Hematopoietic multipotent progenitor cell treated with erythropoietin and hydrocortisone succinate and interleukin-3 and kit ligand, for 8 days (in vitro differentiated cells): ENCODE measurements at regions not wholly inside any gene's neighbourhood (a gene's known extent, or its start where the extent isn't known, plus 50 kb on each side); places are given as distances from the start of the nearest gene placed in this dataset.
"Not testable (repeated sequence)": the region's sequence is repeated elsewhere in the genome, so short reads cannot be mapped to it uniquely, and the experiment has no call there.

ENCODE experiments used
- DNase-seq: peaks from one replicate; pipeline ENCODE4 v3.0.0-alpha.2; 2015

DNA sequence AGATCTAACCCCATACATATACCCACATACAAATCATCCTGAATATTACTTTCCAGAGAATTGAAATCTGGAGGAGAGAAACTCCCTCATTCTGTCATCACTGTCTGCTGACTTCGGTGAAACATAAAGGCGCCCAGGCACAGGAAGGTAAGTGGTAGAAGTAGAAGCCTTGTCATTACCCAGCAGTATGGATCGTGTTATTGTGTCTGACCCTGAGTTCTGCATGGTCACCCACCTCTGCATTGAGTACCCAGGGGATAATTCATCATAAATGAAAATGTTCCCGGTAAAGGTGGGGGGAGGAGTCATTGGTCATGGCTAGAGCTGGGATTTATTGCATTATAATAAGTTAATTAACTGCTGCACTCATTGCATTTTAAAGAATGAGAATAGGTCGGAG is 342.6 kb upstream of the PKN2 start:
- no peak for DNase-seq

DNA sequence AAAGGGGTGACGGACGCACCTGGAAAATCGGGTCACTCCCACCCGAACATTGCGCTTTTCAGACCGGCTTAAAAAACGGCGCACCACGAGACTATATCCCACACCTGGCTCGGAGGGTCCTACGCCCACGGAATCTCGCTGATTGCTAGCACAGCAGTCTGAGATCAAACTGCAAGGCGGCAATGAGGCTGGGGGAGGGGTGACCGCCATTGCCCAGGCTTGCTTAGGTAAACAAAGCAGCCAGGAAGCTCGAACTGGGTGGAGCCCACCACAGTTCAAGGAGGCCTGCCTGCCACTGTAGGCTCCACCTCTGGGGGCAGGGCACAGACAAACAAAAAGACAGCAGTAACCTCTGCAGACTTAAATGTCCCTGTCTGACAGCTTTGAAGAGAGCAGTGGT is 342.0 kb upstream of the PKN2 start:
- DNase-seq, result not testable (repeated sequence)

DNA sequence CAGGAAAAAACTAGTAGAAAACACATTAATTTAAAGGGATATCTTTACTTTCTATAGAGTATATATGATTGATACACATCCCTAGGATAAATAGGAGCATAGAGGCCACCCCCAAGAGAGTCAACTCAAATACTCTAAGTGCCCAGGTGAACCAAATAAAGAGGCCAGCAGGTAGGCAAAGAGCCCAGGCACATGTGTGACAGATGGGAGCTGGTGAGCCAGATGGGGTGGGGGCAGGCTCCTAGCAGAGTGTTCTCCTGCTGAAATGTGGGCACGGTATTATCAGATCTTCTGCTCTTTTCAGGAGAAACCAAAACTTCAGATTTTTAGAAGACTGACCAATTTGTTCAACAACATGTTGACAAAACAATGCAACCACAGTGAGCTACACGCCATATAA is 333.4 kb upstream of the PKN2 start:
- no peak for DNase-seq

DNA sequence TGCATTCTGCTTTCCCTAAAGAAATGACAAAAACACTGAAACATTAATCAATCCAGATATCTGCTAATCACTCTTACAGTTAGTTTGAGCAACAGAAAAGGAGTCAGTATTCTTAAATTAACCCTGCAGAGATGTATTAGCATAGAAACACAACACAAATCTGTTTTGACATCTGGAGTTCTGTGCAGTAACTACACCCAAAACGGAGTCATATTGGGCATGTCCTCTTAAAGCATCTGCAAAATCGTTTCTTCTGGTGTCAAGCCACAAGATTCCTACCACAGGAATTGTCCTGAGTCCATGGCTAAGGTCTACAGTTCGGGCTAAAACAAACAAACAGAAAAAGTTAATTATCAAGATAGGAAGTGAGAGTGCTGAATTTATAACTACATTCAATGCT is 332.1 kb upstream of the PKN2 start:
- DNase-seq, result no peak

DNA sequence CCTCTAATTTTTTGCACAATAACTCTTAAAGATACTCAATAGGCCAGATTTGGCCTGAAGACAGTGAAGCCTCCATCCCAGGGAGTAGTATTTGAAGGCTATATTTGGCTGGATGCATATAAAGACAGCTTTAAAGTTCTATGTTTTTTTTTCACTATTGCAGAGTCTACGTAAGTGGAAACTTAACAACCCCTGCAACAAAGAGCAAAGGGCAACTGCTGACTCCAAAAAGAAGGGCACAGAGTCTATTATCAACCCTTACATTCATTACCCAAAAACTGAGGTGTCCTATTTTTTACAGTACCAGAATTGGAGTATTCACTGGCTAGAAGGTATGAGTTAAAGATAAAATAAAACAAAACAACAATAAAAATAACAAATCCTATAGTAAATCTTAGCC is 329.8 kb upstream of the PKN2 start:
- no peak for DNase-seq

DNA sequence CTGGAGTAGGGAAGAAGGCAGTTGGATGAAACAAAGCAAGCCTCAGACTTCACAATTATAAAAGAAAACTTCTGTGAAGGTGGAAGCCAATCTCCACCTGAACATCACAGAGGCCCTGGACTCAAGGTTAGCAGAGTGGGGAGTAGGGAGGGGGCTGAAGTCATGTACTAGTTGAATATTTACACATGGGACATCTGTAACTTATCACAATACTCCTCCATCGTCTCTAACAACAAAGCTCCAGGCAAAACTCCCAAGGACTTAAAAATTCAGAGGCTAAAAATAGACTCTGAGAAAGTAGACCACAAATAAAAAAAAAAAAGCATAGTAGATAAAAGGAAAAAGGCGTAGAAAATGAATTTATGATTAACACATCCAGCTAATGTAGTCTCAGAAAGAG is 326.3 kb upstream of the PKN2 start:
- DNase-seq, result no peak

DNA sequence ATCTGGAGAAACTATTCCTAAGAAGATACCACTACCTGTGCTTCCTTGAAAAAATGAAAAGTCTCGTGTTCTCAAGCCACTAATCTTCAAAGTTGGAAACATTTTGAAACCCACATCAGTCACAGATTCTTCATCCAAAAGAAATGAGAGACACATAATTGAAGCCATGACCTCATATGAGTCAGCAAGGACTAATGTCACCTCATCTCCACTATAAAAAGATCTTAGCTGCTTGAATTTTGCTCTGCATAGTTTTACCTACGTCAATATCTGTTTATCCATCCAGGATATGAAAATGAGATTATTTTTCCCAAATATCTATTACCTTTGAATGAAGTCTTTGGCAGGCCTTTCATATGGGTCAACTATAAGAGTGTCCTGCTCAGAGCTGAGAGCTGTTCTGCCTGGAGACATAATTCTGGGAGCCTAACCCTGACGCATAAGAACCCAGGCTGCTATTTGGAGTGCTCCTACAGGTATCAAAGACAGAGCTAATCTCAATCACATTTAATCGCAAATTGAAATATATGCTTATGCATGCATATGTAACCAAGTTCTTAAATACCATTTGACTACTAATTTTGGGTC is 312.5 kb upstream of the PKN2 start:
- DNase-seq, result no peak

DNA sequence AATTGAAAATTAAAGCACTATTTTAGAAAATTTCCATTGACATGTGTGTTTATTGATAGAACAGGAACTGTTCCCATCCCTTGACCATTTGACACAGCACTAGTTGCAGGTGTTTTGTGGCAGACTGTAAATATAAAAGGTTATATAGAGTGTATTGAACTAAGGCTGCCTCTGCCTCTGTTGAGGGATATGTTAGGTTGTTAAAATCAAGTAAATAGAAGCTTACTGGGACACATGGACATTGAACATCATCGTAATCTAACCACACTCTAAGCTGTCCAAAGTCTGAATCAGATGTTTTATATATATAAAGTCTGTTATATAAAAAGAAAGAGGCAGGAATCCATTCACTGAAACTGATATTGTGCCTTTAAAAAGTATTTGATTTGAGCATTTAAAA is 308.1 kb upstream of the PKN2 start:
- no peak for DNase-seq

DNA sequence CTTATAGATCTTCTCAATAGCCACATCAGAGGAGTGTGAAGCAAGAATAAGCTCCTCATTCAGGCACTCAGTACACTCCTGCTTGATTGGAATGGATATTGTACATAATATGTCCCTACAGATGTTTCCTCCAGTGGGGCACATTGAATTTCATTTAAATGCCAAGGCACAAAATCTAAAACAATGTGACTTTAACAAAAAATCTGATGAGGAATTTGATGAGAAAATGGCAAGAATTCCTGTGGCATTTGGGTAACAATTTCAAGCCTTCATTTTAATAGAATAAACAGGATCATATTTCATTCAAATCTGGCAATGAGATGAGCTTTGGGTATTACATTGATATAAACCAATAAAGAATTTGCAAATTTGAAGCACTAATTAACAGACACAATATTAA is 307.7 kb upstream of the PKN2 start:
- DNase-seq, result no peak

DNA sequence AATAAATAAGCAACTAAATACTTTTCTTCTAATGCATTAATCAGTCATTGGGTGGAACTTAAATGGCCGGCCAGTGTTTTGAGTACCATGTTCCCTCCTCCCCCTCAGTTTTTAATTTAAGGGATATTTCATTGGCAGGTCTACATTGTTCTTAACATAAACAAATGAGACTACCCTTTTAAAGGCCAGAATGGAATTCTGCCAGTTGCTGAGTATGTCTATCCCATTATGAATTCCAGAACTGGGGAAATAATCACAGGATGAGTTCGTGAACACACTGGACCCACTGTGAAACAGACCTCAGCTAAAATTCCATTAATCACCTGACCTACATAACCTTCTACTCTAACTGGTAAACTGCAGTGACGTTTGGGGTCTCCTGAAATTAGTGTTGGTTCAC is 305.5 kb upstream of the PKN2 start:
- DNase-seq, result no peak

DNA sequence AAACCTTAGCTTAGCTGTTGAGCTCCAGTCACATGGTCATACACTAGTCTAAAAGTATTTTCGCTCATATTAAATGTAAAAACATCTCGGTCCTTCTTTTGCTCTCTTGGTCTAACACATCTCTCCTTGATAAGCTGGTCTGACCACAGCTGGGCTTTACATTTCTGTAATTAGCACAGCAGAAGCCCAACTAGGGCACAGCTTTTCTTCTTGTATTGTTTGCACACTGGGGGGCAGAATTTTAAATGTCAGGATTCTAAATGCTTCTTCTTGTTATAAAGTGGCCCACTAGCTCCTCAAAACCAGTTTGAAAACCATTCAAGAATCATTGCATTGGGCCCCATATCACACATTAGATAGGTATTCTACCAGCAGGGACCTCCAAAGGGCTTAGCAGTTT is 289.1 kb upstream of the PKN2 start:
- DNase-seq, result no peak

DNA sequence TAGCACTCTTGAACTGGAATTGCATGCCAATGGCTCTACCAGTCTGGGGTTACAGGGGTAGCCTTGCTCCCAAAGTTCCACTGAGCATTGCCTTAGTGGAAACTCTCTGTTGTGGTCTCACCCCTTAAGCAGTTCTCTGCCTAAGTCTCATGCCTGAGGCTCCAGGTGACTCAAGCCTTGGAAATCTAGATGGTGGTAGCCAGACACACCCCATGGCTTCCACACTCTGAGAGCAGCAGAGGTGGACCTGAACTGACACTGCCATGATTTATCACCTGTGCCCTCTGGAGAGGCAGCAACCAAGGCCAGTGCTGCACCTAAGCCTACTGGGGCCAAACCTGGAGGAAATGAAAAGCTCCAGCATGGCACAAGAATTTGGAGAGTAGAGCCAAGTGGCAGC is 285.7 kb upstream of the PKN2 start:
- no peak for DNase-seq

DNA sequence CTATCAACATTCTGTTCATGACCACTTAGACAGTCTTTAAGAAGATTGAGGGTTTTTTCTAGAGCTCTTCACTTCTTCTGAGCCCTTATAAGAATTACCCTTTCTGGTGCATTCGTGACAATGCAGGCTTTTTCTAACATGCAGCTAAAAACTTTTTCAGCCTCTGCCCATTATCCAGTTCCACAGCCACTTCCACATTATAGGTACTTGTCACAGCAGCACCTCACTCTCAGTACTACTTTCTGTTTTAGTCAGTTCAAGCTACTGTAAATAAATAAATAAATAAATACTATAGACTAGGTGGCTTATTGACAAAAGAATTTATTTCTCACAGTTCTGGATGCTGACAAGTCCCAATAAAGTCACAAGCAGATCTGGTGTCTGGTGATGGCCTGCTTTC is 284.4 kb upstream of the PKN2 start:
- no peak for DNase-seq

DNA sequence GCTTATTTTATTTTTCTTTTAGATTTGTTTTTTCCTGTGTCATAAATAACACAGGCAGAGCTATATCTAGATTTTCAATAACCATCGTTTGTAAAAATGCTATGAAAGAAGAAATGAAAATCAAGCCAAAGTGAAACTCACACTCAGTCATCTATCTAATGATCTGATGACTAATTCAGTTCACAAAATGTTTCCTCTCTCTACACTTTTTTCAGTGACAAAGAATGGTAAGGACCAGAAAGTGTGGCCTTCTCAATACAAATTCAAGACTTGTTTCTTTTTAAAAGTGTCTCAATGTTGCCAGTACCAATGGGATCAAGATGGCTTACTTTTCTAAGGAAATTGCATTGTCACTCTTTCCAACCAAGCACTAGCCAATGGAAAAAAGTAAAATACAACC is 282.8 kb upstream of the PKN2 start:
- no peak for DNase-seq

DNA sequence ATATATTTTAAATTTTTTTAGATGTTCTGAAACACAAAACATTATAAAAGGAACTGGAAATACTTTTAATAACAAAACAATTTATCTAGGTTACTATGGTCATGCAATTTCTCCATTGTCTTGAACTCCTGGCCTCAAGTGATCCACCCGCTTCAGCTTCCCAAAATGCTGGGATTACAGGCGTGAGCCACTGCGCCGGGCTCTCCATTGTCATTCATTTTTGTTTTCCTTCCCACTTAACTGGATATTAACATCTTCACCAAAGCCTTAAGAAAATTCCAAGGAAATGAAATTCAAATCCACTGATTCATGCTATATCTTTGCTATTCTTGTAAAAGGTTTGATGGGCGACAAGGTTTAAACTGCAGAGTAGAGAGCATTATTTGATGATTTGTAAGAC is 279.5 kb upstream of the PKN2 start:
- no peak for DNase-seq

DNA sequence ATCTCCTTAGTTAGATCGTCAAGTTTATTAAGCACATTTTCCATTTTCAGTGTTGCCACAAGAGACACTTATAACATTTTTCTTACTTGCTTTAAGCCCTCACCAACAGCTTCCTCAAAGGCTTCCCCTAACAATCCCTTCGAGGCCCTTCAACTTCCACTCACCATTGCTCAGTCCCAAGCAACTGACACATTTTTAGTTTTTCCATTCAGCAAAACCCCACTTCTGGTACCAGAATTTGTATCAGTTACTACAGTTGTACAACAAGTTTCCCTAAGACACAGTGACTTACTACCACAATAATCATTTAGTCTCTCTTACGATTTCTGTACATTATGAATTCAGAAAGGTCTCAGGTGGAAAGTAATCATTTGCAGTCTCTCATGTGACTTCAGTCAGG is 276.8 kb upstream of the PKN2 start:
- no peak for DNase-seq

DNA sequence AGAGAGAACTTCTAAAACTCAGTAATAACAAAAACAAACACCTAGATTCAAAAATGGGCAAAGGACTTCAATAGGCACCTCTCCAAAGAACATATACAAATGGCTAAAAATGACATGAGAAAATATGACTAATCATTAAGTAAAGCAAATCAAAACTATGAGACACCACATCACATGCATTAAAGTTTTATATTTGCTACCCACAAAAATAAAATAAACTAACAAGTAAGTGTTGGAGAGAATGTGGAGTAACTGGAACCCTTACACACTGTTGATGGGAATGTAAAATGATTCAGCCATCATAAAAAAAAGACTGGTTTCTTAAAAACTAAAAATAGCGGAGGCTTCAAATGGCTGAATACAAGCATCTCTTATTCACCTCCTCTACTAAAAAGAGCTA is 262.1 kb upstream of the PKN2 start:
- DNase-seq, result no peak

DNA sequence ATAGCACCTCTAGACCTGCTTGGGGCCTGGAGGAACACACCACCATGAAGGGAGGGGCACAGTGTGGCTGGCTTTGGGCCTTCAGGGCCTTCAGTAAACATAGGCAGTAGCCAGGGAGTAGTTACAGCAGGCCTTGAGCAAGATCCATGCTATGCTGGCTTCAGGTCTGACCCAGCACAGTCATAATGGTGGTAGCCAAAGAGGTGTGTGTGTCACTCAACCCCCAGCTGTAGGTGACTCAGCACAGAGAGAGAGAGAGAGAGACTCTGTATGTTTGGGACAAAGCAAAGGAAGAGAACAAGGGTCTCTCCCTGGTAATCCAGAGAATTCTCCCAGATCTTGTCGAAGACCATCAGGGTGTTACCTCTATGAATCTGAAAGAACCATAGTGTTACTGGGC is 250.5 kb upstream of the PKN2 start:
- no peak for DNase-seq

DNA sequence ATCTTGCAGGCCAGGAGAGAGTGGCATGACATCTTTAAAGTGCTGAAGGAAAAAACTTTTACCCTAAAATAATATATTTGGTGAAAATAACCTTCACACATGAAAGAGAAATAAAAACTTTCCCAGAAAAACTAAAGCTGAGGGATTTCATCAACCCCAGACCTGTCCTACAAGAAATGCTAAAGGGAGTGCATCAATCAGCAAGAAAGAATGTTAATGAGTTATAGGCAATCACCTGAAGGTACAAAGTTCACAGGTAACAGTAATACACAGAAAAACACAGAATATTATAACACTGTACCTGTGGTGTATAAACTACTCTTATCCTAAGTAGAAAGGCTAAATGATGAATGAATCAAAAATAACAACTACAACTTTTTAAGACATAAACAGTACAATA is 249.2 kb upstream of the PKN2 start:
- no peak for DNase-seq

DNA sequence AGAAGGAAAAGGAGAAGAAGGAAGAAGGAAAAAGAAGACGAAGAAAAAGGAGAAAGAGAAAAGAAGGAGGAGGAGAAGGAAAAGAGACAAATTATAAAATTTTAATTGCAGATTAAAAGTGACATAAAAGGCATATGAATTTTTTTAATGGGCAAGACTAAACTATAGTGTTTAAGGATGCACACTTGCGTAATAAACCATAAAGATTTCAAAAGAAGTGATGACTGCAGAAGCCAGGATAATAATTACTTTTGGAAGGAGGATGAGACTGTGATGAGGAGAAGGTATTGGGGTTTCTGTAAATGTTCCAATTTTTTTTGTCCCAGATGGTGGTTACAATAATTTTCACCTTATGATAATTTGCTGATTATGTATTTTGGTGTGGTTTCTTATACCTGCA is 243.1 kb upstream of the PKN2 start:
- no peak for DNase-seq

DNA sequence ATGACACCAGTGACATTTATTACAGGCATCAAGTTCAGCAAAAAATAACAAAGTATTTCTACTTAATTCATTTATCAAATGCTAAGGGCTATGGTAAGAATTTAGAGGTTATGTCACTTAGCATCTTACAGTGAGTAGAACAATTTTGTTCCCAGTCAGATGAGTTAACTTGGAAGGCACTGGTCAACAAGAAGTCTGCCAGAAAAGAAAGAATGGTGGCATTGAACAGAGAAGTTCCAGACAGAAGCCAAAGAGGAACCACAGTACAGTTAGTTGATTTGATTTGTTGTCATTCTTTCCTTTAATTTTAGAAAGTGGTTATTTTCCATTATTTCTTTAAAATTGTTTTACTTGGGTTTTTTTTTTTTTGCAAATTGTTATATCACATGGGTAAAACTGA is 232.2 kb upstream of the PKN2 start:
- DNase-seq, result no peak

DNA sequence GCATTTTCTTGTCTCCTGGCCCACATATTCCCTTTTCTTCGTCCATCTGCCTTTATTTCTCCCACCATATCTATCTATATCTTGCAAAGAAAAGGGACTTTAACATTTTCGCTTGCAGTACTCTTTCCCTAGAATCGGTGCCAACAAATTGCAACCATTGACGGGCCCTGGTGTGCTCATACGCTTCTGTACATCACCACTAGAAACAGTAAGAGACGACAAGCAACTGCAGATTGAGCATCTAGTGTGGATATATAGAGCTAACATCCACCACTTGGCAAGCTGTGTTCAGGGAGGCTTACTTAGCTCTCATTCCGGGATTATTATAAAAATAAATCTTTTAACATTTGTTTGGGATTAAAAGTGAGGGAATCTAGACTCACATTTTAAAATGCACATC is 230.8 kb upstream of the PKN2 start:
- no peak for DNase-seq

DNA sequence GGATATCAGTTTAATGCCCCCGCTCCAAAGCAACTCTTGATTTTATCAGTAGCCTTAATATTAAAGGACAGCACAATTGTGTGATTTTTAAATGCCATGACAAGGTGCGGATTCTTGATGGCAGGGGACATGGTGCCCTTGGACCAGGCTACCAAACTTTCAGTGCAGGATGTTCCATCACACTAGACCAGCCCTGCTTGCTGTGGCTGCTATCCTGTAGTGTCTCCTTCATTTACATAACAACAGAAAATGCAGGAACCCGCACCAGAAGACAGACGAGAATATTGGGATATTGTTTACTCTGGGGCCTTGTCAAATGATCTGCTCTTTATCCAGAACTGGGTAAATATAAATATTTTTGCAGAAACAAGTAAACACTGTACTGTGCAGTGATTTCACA is 229.3 kb upstream of the PKN2 start:
- DNase-seq, result no peak

DNA sequence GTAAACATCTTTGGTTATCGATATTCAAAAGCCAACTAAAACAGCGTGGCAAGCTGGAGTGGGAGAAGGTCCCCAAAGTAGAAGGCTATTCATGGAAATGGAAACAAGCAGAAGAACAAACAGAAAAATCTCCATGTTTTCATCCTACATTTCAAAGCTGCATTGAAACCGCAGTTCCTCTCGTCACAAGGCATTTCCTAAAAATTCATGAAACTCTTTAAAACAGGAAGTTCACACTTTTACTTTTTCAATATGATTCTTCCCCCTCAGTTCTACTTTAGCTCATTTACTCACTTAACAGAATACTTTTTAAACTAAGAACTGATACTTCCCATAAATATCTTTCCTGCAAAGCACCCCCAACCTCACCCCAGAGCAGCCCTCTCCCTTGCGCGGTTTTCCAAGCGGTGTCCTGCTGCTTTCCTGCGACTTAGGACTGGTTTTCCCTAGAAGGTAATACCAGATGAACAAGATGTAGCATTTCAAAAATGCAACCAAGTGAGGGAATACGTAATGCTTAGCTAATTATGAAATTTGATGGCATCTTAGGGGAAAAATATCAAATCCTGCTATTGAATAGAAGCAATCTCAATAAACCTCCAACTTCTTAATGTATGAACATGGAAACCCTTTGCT is 228.3 kb upstream of the PKN2 start:
- no peak for DNase-seq

DNA sequence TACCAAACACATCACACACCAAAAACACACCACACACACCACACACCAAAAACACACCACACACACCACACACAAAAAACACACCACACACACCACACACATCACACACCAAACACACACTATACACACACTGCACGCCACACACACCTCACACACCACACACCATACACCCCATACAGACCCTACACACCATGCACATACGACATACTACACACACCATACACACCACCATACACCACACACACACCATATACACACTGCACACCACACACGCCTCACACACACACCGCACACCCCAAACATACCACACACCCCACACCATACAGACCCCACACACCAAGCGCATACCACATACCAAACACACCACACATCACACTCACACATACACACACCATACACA is 226.9 kb upstream of the PKN2 start:
- DNase-seq, result no peak

DNA sequence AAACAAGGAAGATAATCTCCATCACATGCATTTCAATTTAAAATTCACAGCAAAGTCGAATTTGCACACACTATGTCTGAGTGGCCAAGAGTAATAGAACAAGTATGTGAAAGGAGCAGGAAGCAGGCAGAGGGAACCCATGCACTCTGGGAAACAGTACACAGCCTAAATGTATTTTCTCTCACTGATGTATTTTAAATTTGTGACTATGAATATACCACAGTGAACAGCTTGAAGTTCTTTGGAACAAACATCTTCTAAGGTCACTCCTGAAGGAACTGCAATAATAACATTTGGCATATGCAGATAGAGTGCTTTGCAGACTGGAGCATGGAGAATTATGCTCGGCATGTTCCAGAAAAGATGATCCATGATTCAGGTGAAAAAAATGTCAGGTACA is 223.1 kb upstream of the PKN2 start:
- DNase-seq, result no peak
